Activated CD4-positive, alpha-beta T cell treated with anti-CD3 and anti-CD28 coated beads for 48 hours (primary cell): ENCODE measurements at regions not wholly inside any gene's neighbourhood (a gene's known extent, or its start where the extent isn't known, plus 50 kb on each side); places are given as distances from the start of the nearest gene placed in this dataset.
"Not testable (repeated sequence)": the region's sequence is repeated elsewhere in the genome, so short reads cannot be mapped to it uniquely, and the experiment has no call there.

Source experiments
- DNase-seq: peaks from one replicate; pipeline ENCODE4 v3.0.0-alpha.2; 2020

DNA sequence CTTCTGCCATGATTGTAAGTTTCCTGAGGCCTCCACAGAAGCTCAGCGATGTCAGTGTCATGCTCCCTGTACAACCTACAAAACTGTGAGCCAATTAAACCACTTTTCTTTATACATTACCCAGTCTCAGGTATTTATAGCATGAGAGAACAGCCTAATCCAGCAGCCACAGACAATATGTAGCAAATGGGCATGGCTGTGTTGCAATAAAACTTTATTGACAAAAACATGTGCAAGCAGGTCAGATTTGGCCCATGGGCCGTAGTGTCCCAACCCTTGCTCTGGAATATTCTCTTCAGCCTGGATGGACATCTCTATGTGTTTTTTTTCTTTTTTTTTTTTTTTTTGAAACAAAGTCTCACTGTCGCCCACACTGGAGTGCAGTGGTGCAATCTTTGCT lies 60.9 kb upstream of the EEF2KMT start:
- DNase-seq, result no peak

DNA sequence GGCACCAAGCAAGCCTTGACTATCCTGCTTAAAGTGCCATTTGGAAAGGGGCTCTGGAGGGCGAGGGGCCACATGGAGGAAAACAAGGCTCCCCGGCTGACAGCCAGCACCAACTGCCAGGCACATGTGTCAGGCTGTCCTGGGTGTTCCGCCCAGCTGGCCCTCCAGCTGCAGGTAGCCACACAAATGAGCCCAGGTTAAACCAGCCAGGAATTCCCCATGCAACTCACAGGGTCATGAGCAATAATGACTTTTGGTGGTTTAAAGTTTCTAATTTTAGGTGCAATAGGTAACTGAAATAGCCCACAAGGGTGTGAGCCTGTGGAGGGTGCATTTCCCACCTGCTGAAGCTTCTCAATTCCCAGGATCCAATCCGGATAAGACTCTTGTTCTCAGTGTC lies 58.9 kb upstream of the EEF2KMT start:
- not testable (repeated sequence) for DNase-seq

DNA sequence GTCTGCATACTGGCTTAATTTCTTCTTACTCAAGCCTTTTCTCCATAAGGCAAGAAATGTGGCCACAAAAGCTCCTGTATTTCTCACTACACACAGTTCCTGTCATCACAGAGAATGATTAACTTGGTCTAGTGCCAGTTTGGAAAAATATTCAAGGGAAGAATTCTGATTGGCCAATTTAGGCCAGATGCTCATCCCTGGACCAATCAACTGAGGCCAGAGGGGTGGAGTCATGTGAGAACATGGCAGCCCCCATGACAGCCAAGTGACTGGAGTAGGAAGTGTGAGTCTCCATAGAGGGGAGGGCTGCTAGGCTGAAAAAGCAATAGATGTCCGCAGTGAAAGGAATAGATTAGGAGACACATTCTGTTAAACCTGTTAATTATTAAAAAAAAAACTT lies 56.4 kb upstream of the EEF2KMT start:
- DNase-seq, result peak; percentile 15

DNA sequence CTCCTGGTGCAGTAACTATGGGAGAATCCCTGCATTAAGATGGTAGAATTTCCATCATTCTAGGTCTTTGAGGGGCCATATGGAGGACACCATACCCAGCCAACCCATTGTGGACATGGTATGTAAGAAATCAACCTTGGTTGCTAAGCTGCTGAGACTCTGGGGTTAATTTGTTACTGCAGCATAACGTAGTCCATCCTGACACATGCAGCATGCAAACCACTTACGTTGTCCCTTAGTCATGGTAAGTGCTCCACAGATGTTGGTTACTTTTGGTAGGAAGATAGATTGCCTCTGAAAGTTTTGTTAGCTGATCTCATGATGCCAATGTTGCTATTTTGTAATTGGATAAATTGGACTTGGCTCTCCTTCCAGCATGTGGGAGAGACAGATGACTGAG lies 53.8 kb upstream of the EEF2KMT start:
- DNase-seq, result not testable (repeated sequence)
